Kidney capillary endothelial cell (primary cell): ENCODE measurements at regions not wholly inside any gene's neighbourhood (a gene's known extent, or its start where the extent isn't known, plus 50 kb on each side); places are given as distances from the start of the nearest gene placed in this dataset.

Experiments
- DNase-seq: peaks from one replicate; pipeline ENCODE4 v3.0.0-alpha.2; 2018; ENCODE audit warnings: low spot score

DNA sequence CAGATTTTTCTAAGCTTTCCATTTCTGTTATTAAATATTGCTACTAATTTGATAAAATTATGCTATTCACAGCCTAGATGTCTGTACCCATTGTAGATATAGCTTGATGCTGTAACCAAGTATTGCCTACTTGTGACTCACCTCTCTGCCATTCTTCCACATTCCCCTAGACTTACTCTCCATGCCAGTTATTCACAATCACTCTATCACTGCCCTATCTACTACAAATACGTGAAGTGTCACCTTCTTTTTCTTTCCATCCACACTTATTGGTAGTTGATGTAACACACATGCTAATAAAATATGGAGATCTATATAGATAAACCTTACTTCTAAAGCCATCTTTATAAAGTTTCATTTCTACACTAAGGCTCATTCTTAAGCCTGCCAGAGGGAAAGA, 179.4 kb upstream of the PACRGL start:
- DNase-seq: no peak

DNA sequence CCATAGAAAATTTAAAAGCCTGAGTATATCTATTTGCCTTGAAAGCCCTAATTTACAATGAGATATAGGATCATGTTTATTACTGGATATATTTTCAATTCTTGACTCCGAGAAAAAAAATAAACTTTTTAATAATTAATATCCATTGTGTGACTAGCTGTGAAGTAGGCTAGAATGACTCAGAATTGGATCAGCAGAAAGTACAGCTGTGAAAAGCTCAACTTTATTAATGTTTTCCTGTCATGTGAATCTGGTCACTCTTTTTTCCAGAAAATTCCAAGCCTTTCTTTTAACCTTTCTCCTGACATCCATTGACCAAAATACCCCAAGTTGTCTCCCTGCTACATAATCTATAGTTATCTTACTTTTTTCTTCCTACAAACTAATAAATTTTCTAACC, 171.8 kb upstream of the PACRGL start:
- peak; percentile 51 for DNase-seq

DNA sequence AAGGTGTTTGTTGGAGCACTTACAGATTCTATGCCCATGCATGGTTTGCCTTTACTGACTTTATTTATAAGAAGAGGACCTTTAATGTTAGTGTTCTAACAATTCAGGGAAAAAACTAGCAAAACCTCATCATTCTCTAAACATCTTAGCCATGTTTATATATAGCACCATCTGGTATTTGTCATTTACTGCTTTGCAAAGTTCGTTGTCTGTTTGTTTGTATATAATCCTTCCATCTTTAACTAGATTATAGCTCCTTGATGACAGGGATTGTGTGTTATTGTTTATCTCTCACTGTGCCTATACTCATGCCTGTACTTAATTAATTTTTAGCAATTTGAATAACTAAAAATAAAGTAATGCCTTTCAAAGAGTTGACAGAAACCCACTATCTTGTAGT, 170.6 kb upstream of the PACRGL start:
- no peak for DNase-seq

GRCh38 chr4:20532116-20532790, 168.0 kb upstream of the PACRGL start:
- DNase-seq: no peak

- DNase-seq: no peak
Measured at GRCh38 chr4:20532871-20533870, 167.1 kb upstream of the PACRGL start.

GRCh38 chr4:20538905-20539304, 161.4 kb upstream of the PACRGL start:
- DNase-seq: no peak

DNA sequence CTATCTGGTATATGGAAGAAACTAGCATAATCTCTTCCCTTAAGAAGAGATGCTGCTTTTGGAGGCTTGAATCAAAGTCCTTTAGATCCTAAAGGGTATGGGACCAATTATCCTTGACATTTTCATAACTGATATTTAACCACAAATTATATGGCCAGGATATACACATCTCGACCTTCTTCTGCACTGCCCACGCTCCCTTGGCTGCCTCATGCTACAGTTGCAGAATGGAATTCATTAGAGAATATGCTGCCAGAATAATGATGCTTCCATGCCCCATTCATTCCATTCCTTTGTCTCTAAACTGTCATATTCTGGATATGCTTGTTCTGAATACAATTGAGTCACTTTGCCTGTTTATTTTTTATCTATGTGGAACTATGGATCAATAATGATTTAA, 157.1 kb upstream of the PACRGL start:
- DNase-seq: no peak

GRCh38 chr4:20544645-20545044, 155.6 kb upstream of the PACRGL start:
- peak; percentile 48 for DNase-seq

DNA sequence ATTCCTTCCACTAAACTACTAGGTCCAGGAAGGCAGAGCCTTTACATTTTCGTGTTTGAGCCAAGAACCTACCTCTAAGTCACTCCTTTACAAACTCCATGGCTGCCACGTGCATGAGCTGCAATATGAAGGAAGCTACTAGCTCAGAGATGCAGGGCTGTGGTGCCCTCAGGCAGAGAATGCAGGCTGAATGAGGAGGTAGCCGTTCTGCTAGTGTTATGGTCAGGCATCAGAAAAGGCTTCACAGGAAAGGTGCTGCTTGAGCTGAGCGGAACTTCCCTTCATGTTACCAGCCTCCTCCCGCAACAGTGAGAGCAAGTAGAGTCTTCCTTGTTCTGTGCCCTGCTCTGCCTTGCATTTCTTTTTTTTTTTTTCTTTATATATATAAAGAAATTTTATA, 148.3 kb upstream of the PACRGL start:
- no peak for DNase-seq

- no peak for DNase-seq
Measured at GRCh38 chr4:20554134-20554533, 146.1 kb upstream of the PACRGL start.

DNA sequence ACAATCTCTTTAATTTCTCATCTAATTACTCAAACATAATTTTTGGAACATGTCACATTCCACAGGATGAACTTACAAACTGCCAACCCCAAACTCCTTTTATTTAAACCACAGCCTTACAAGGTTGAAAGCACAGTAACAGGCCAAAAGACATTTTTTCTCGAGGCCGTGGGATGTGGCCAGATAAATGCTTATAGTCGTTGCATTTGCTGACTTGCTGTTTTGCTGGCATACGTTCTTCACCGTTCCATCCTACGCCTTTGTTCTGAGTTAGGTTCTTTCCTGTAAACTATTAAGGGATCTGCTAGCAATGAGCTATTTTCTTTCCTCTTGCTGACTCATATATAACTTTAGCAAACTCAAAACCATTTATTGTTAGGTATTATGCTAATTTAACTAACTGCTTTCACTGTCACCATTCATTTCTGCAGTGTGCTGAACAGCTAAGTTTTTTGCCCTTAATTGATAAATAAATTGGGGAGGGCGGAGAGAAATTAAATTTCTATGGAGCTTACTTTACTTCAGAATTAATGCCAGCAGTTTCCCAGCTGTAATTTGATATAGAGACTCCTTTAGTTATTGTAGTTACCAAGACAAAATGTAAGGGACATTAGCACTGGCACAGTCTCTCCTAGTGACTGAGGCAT, 135.1 kb upstream of the PACRGL start:
- DNase-seq: no peak

- no peak for DNase-seq
Measured at GRCh38 chr4:20570981-20571715, 129.1 kb upstream of the PACRGL start.

- DNase-seq: no peak
Measured at GRCh38 chr4:20572976-20573375, 127.3 kb upstream of the PACRGL start.

GRCh38 chr4:20574986-20575385, 125.3 kb upstream of the PACRGL start:
- no peak for DNase-seq

DNA sequence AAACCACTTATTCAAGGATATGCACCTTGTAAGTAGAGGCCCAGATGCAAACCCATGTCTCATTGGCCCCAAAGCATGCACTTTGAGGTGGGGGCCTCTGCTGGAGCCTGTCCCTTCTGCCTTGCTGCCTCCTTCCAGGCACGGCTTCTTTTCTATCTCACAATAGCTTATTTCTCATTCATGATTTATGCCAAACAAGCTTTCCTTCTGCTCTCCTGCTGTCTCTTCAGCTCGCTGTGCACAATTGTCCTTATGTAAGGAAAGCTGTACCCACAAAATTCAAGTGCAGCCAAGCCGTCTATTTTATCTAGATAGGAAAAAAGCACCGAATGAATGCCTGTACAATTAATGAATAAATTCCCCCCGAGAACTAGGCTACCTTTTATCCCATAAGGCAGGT, 124.8 kb upstream of the PACRGL start:
- DNase-seq: no peak

- DNase-seq: no peak
Measured at GRCh38 chr4:20576861-20577260, 123.4 kb upstream of the PACRGL start.

DNA sequence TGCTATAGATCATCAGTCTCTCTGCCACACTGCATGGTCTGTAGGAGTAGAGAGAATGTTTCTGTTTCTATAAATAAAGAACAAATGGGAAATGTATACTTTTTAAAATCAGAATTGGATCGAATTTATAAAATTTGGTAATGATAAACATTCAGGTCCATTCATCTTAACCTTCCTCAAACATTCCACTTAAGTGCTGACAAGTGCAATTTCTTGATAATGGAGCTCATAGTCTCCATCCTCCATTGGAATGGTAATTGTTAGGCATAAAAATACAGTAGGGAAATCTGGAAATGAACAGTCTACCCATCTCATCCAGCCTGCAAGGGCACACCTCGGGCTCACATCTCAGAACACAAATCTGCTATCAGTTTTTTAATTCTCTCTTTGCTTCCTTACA, 122.6 kb upstream of the PACRGL start:
- DNase-seq: no peak

- DNase-seq: no peak
Measured at GRCh38 chr4:20580907-20581306, 119.4 kb upstream of the PACRGL start.

- no peak for DNase-seq
Measured at GRCh38 chr4:20589436-20589835, 110.8 kb upstream of the PACRGL start.

- DNase-seq: no peak
Measured at GRCh38 chr4:20590849-20591248, 109.4 kb upstream of the PACRGL start.

DNA sequence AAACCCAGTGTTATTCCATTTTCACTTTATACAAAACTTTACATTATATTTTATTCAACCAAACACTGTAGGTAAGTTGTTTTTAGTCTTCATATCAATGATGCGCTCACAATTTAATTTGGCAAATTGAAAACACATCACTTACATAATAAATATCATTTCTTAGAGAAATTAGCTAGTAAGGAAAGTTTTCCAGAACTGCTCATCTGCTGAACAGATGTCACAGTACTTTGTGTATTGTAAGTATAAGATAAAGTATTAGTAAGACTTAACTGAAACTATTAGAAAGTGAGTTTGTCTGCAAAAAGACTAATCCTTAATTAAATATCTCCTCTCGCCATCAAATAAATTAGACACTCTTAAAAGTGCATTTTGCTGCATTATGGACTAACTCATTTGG, 108.7 kb upstream of the PACRGL start:
- DNase-seq: no peak

DNA sequence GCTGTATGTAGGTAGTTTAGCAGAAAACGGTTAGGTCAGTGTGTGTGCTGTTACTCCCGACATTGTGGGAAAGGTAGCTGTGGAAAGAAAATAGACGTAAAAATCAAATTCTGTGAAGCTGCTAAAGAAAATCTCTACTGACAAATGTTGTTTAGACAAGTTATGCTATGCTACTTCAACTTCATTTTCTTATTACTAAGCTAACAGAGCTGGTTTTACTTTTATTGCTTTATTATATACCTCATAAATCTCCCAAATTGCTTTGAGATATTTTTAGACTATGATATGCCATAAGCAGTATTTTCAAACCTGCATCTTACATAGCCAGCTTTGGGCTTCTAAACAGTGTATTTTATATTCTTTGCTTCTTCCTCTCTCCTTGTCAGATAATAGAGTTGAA, 108.2 kb upstream of the PACRGL start:
- DNase-seq: no peak
